ENCODE measurements at regions not wholly inside any gene's neighbourhood (a gene's known extent, or its start where the extent isn't known, plus 50 kb on each side); places are given as distances from the start of the nearest gene placed in this dataset.

DNA sequence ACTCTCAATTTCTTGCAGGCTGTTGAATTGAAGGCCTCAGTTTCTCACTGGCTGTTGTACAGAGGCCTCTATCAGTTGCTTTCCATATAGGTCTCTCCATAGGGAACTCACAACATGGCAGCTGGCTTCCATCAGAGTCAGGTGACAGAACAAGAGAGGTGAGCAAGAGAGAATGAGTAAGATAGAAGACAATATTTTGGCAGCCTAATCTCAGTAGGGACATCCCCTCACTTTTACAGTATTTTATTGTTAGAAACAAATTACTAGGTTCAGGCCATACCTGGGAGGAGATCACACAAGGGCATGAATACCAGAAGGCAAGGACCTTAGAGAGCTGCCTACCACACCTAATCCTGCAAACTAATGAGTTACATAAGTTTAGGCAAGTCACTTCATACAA lies 162.8 kb downstream of the ATP6V1G3 start:
- no peaks in the 10 kb centered on the region for H3K27me3 Mint-ChIP-seq
- no peak overlapping the region for H3K4me3 Mint-ChIP-seq
- H3K9me3 Mint-ChIP-seq: peaks cover 5% of the 10 kb centered on the region
- TF ChIP-seq, protein P1, sequence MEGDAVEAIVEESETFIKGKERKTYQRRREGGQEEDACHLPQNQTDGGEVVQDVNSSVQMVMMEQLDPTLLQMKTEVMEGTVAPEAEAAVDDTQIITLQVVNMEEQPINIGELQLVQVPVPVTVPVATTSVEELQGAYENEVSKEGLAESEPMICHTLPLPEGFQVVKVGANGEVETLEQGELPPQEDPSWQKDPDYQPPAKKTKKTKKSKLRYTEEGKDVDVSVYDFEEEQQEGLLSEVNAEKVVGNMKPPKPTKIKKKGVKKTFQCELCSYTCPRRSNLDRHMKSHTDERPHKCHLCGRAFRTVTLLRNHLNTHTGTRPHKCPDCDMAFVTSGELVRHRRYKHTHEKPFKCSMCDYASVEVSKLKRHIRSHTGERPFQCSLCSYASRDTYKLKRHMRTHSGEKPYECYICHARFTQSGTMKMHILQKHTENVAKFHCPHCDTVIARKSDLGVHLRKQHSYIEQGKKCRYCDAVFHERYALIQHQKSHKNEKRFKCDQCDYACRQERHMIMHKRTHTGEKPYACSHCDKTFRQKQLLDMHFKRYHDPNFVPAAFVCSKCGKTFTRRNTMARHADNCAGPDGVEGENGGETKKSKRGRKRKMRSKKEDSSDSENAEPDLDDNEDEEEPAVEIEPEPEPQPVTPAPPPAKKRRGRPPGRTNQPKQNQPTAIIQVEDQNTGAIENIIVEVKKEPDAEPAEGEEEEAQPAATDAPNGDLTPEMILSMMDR (conservative IDR thresholded peaks at IDR 0.05): no peak
- H3K27ac Mint-ChIP-seq: no peak overlapping the region
- H3K36me3 Mint-ChIP-seq: no peaks in the 10 kb centered on the region
- no peaks in the 10 kb centered on the region for H3K4me1 Mint-ChIP-seq (ENCODE audit: unreplicated experiment)
- DNase-seq (ENCODE audit: extremely low spot score, unreplicated experiment): no peak

- TF ChIP-seq, protein P1 (conservative IDR thresholded peaks at IDR 0.05): no peak
- peaks cover 5% of the 10 kb centered on the region for H3K9me3 Mint-ChIP-seq
- no peaks in the 10 kb centered on the region for H3K27me3 Mint-ChIP-seq
- no peak overlapping the region for H3K4me3 Mint-ChIP-seq
- no peaks in the 10 kb centered on the region for H3K4me1 Mint-ChIP-seq (ENCODE audit: unreplicated experiment)
- no peaks in the 10 kb centered on the region for H3K36me3 Mint-ChIP-seq
- H3K27ac Mint-ChIP-seq: no peak overlapping the region
- DNase-seq (ENCODE audit: extremely low spot score, unreplicated experiment): no peak
Observed at GRCh38 chr1:198374288-198374687, 166.2 kb downstream of the ATP6V1G3 start.

GRCh38 chr1:198373376-198373775 lies 167.1 kb downstream of the ATP6V1G3 start:
- TF ChIP-seq, protein P1 (conservative IDR thresholded peaks at IDR 0.05): no peak
- Mint-ChIP-seq H3K27ac (no peak overlapping the region), H3K4me3 (no peak overlapping the region), H3K36me3 (no peaks in the 10 kb centered on the region), H3K9me3 (peaks cover 5% of the 10 kb centered on the region), H3K27me3 (no peaks in the 10 kb centered on the region), H3K4me1 (ENCODE audit: unreplicated experiment) (no peaks in the 10 kb centered on the region)
- DNase-seq (ENCODE audit: extremely low spot score, unreplicated experiment): no peak
